ENCODE measurements at regions not wholly inside any gene's neighbourhood (a gene's known extent, or its start where the extent isn't known, plus 50 kb on each side); places are given as distances from the start of the nearest gene placed in this dataset.

GRCh38 chr18:46334868-46335281 lies 230.7 kb downstream of the HAUS1 start:
- TF ChIP-seq ZNF277 (CRISPR knock-in tag; IDR thresholded peaks at IDR 0.05; ENCODE audit: borderline replicate concordance) (no peak), SP2 (IDR thresholded peaks at IDR 0.05; ENCODE audit: extremely low read depth, low read depth, low read length, poor library complexity, severe bottlenecking) (no peak), NCOR1 (IDR thresholded peaks at IDR 0.05) (no peak), KDM5B (IDR thresholded peaks at IDR 0.05; ENCODE audit: insufficient replicate concordance, low read depth, low read length) (no peak), STAT5B (CRISPR knock-in tag; IDR thresholded peaks at IDR 0.05) (no peak), MCM7 (IDR thresholded peaks at IDR 0.05) (no peak), ZNF239 (CRISPR knock-in tag; IDR thresholded peaks at IDR 0.05) (no peak), NFE2L1 (tag; IDR thresholded peaks at IDR 0.05; ENCODE audit: borderline replicate concordance, low read depth) (no peak), CTBP1 (IDR thresholded peaks at IDR 0.05; ENCODE audit: borderline replicate concordance) (no peak), RBM39 (optimal IDR thresholded peaks at IDR 0.05; ENCODE audit: low read depth, low read length) (no peak), BCL6 (CRISPR knock-in tag; IDR thresholded peaks at IDR 0.05) (no peak), HDAC8 (tag; IDR thresholded peaks at IDR 0.05) (no peak), PHF8 (IDR thresholded peaks at IDR 0.05; ENCODE audit: borderline replicate concordance, low read length) (no peak), SMARCA5 (IDR thresholded peaks at IDR 0.05) (no peak)
- TF ChIP-seq, protein P1, sequence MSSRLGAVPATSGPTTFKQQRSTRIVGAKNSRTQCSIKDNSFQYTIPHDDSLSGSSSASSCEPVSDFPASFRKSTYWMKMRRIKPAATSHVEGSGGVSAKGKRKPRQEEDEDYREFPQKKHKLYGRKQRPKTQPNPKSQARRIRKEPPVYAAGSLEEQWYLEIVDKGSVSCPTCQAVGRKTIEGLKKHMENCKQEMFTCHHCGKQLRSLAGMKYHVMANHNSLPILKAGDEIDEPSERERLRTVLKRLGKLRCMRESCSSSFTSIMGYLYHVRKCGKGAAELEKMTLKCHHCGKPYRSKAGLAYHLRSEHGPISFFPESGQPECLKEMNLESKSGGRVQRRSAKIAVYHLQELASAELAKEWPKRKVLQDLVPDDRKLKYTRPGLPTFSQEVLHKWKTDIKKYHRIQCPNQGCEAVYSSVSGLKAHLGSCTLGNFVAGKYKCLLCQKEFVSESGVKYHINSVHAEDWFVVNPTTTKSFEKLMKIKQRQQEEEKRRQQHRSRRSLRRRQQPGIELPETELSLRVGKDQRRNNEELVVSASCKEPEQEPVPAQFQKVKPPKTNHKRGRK (tag; IDR thresholded peaks at IDR 0.05): no peak
- TF ChIP-seq, protein P2, sequence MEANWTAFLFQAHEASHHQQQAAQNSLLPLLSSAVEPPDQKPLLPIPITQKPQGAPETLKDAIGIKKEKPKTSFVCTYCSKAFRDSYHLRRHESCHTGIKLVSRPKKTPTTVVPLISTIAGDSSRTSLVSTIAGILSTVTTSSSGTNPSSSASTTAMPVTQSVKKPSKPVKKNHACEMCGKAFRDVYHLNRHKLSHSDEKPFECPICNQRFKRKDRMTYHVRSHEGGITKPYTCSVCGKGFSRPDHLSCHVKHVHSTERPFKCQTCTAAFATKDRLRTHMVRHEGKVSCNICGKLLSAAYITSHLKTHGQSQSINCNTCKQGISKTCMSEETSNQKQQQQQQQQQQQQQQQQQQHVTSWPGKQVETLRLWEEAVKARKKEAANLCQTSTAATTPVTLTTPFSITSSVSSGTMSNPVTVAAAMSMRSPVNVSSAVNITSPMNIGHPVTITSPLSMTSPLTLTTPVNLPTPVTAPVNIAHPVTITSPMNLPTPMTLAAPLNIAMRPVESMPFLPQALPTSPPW (CRISPR knock-in tag; IDR thresholded peaks at IDR 0.05): no peak
- TF ChIP-seq, protein P3, sequence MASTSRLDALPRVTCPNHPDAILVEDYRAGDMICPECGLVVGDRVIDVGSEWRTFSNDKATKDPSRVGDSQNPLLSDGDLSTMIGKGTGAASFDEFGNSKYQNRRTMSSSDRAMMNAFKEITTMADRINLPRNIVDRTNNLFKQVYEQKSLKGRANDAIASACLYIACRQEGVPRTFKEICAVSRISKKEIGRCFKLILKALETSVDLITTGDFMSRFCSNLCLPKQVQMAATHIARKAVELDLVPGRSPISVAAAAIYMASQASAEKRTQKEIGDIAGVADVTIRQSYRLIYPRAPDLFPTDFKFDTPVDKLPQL (IDR thresholded peaks at IDR 0.05; ENCODE audit: extremely low read depth, insufficient read length): no peak
- CTCF ChIA-PET (ENCODE audit: low intra/inter-chr PET ratio): no interaction called here
- in situ Hi-C loops (cut with MboI) (no loop called here), intact Hi-C loops (cut with micrococcal nuclease) (no loop called here)
- FAIRE-seq (no peak), ATAC-seq (no peak), DNase-seq (ENCODE audit: extremely low read depth in 1 of 4, low spot score in 3 of 4) (no peak)
- Histone ChIP-seq H3K4me2 (ENCODE audit: insufficient read depth, low read length) (no peak overlapping the region), H3K79me2 (ENCODE audit: control insufficient read depth, insufficient read depth, low read length) (no peaks in the 10 kb centered on the region), H2AFZ (ENCODE audit: low read depth, low read length) (no peak overlapping the region), H3K27me3 (ENCODE audit: control insufficient read depth in 2 of 2, insufficient read depth in 2 of 2, low read length in 2 of 2) (peaks cover 5 to 30% of the 10 kb centered on the region in 2 experiments; a peak in 4 of 5 replicates), H3K4me3 (no peak overlapping the region), H3K9me1 (ENCODE audit: control insufficient read depth, insufficient read depth, low read length) (no peaks in the 10 kb centered on the region), H3K9me3 (replicated peaks; ENCODE audit: control insufficient read depth, insufficient read depth, low read depth, low read length) (no peaks in the 10 kb centered on the region), H3K4me1 (replicated peaks in 1 of 2; ENCODE audit: control insufficient read depth in 2 of 2, insufficient read depth in 2 of 2, low read length in 2 of 2) (no peaks in the 10 kb centered on the region; a peak in 1 of 5 replicates), H3K36me3 (ENCODE audit: control insufficient read depth, insufficient read depth, low read length) (no peaks in the 10 kb centered on the region), H4K20me1 (replicated peaks; ENCODE audit: control insufficient read depth, insufficient read depth, low read length) (no peaks in the 10 kb centered on the region), H3K9ac (ENCODE audit: insufficient read depth in 1 of 2, low read depth in 2 of 2, low read length in 2 of 2) (no peak overlapping the region), H3K27ac (ENCODE audit: extremely low read depth, low read depth, low read length) (no peak overlapping the region)
- POLR2A ChIA-PET: interaction anchor here (1.0 kb wide), 1 partner anchor 24 kb away, joined by 3 read pairs; no protein-coding TSS in a partner anchor
- 16% methylated on average over 12 of the region's 27 CpGs for WGBS (ENCODE audit: insufficient coverage, low coverage, missing lambda C conversion rate)
- BruUV-seq (replicated peaks): no TSS peak
